Keratinocyte (primary cell): ENCODE measurements at regions not wholly inside any gene's neighbourhood (a gene's known extent, or its start where the extent isn't known, plus 50 kb on each side); places are given as distances from the start of the nearest gene placed in this dataset.

Experiments used
- DNase-seq: peaks from one replicate; pipeline ENCODE4 v3.0.0-alpha.2; 2011; ENCODE audit warnings: low read depth, missing footprints, low spot score
- FAIRE-seq: peaks from 2 replicates; lab custom pipeline; 2011; peaks lifted over from hg19 to GRCh38; lab: Jason Lieb, UNC
- H2AFZ ChIP-seq: 2 replicates; pipeline ENCODE4 v1.6.0; 2012; ENCODE audit warnings: low read length, control low read depth, inconsistent platforms; ENCODE audit not compliant: control insufficient read depth
- H3K27ac ChIP-seq: 2 replicates; pipeline ENCODE4 v1.5.1; 2011; ENCODE audit warnings: low read length; ENCODE audit not compliant: control insufficient read depth, insufficient read depth
- H3K27me3 ChIP-seq: 3 replicates; pipeline ENCODE4 v1.6.0; 2011; ENCODE audit warnings: low read length; ENCODE audit not compliant: control insufficient read depth, insufficient read depth; ENCODE audit errors: extremely low read depth
- H3K36me3 ChIP-seq, 2 experiments: 2 replicates in 1 of 2; 3 replicates in 1 of 2; pipeline ENCODE4 v1.5.1; 2011; ENCODE audit warnings: low read length in 2 of 2, mild to moderate bottlenecking in 1 of 2; ENCODE audit not compliant: control insufficient read depth in 2 of 2, insufficient read depth in 2 of 2; ENCODE audit errors: extremely low read depth in 1 of 2
- H3K4me1 ChIP-seq: 3 replicates; pipeline ENCODE4 v1.5.1; 2011; ENCODE audit warnings: low read length; ENCODE audit not compliant: control insufficient read depth, insufficient read depth; ENCODE audit errors: extremely low read depth
- H3K4me2 ChIP-seq: 3 replicates; pipeline ENCODE4 v1.6.0; 2011; ENCODE audit warnings: low read depth, low read length; ENCODE audit not compliant: control insufficient read depth, insufficient read depth; ENCODE audit errors: extremely low read depth
- H3K4me3 ChIP-seq, 3 experiments: fragments of 200-600 bp in 1 of 3; sonication (generic) in 1 of 3; 2 replicates in 2 of 3; 3 replicates in 1 of 3; pipeline ENCODE4 v1.5.1; 2011 to 2016; ENCODE audit warnings: low read length in 3 of 3, mild to moderate bottlenecking in 3 of 3, control low read depth in 2 of 3, inconsistent platforms in 1 of 3, low read depth in 1 of 3, mixed read lengths in 1 of 3, mixed run types in 1 of 3, moderate library complexity in 1 of 3; ENCODE audit not compliant: control insufficient read depth in 2 of 3, insufficient read depth in 2 of 3; ENCODE audit errors: extremely low read depth in 1 of 3
- H3K79me2 ChIP-seq: 2 replicates; pipeline ENCODE4 v1.6.0; 2012; ENCODE audit warnings: low read length; ENCODE audit not compliant: control insufficient read depth, insufficient read depth
- H3K9ac ChIP-seq: 3 replicates; pipeline ENCODE4 v1.6.0; 2011; ENCODE audit warnings: low read length; ENCODE audit not compliant: control insufficient read depth, insufficient read depth; ENCODE audit errors: extremely low read depth
- H3K9me1 ChIP-seq: 3 replicates; pipeline ENCODE4 v1.6.0; 2011; ENCODE audit warnings: low read length; ENCODE audit not compliant: control insufficient read depth, insufficient read depth; ENCODE audit errors: extremely low read depth
- H3K9me3 ChIP-seq: 2 replicates; pipeline ENCODE4 v1.5.1; 2012; ENCODE audit warnings: low read depth, low read length; ENCODE audit not compliant: control insufficient read depth
- H4K20me1 ChIP-seq: 3 replicates; pipeline ENCODE4 v1.6.0; 2011; ENCODE audit warnings: low read length; ENCODE audit not compliant: control insufficient read depth, insufficient read depth; ENCODE audit errors: extremely low read depth
- CTCF ChIP-seq, 3 experiments: IDR thresholded peaks in 1 of 3; conservative IDR thresholded peaks in 1 of 3; optimal IDR thresholded peaks in 1 of 3; 2 replicates in 2 of 3; 3 replicates in 1 of 3; pipeline versions ENCODE3 to v1.5.1; 2011; ENCODE audit warnings: low read length in 3 of 3, mild to moderate bottlenecking in 3 of 3, moderate library complexity in 2 of 3, control low read depth in 1 of 3, inconsistent platforms in 1 of 3; ENCODE audit not compliant: insufficient read depth in 2 of 3; ENCODE audit errors: extremely low read depth in 1 of 3
- EZH2 ChIP-seq: IDR thresholded peaks from one replicate; pipeline ENCODE4 v1.6.1; 2012; ENCODE audit warnings: inconsistent platforms, mild to moderate bottlenecking, low read length, moderate library complexity
- dilution Hi-C: fragments of 300-500 bp; cut with MboI; formaldehyde crosslinking; loops from one replicate; pipeline ENCODE4 v1.7.0; 2020; ENCODE audit warnings: low sequenced_read_pairs; ENCODE audit not compliant: extremely low pct_ligation_motif_present

DNA sequence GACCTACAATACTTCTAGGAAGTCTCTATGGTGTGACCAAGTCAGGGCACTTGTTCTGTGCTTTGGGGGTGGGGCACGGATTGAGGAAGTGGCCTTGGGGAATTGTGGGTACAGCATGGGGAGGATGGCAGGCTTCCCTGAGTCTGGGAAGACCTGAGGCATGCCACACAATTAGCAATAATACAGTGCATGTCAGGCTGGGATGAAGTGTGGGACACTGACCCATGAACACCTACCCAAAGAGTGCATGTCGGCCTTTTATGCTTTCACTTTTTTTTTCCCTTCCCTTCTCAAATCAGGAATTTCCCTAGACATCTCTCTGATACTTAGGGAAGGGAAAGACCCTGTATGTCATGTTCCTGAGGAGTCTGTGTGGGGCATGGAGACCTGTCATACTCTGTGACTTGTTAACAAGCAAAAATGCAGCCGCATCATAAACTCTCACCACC is 146.4 kb downstream of the PALM2AKAP2 start:
- FAIRE-seq (no peak), DNase-seq (no peak)
- no peaks in the 10 kb centered on the region for H3K4me1 ChIP-seq
- dilution Hi-C loops, result no loop called here
- H3K27ac ChIP-seq, result no peak overlapping the region
- no peaks in the 10 kb centered on the region for H3K9me1 ChIP-seq
- no peaks in the 10 kb centered on the region for H3K79me2 ChIP-seq
- no peaks in the 10 kb centered on the region for H4K20me1 ChIP-seq
- no peaks in the 10 kb centered on the region for H3K36me3 ChIP-seq
- no peak for TF ChIP-seq EZH2
- no peak for TF ChIP-seq CTCF (optimal IDR thresholded peaks at IDR 0.05 in 1 of 3, IDR thresholded peaks at IDR 0.05 in 1 of 3, conservative IDR thresholded peaks at IDR 0.05 in 1 of 3; ENCODE audit: extremely low read depth in 1 of 3, insufficient read depth in 2 of 3, low read length in 3 of 3)
- no peak overlapping the region for H3K4me2 ChIP-seq
- H3K9ac ChIP-seq, result no peak overlapping the region
- H3K9me3 ChIP-seq, result no peaks in the 10 kb centered on the region
- H3K27me3 ChIP-seq, result no peaks in the 10 kb centered on the region
- H3K4me3 ChIP-seq, result no peak overlapping the region
- no peak overlapping the region for H2AFZ ChIP-seq

- dilution Hi-C loops, result no loop called here
Measured at GRCh38 chr9:109931623-109932022, 151.6 kb downstream of the PALM2AKAP2 start.

More at GRCh38 chr9:109931623-109932022, 151.6 kb downstream of the PALM2AKAP2 start:
- Histone ChIP-seq H3K27me3 (no peaks in the 10 kb centered on the region), H3K9me1 (no peaks in the 10 kb centered on the region), H3K9me3 (no peaks in the 10 kb centered on the region), H3K36me3 (no peaks in the 10 kb centered on the region), H3K4me2 (no peak overlapping the region), H3K79me2 (no peaks in the 10 kb centered on the region), H4K20me1 (no peaks in the 10 kb centered on the region), H3K4me1 (no peaks in the 10 kb centered on the region), H3K9ac (no peak overlapping the region), H2AFZ (no peak overlapping the region), H3K4me3 (no peak overlapping the region), H3K27ac (no peak overlapping the region)
- FAIRE-seq, result no peak
- TF ChIP-seq EZH2 (no peak), CTCF (optimal IDR thresholded peaks at IDR 0.05 in 1 of 3, IDR thresholded peaks at IDR 0.05 in 1 of 3, conservative IDR thresholded peaks at IDR 0.05 in 1 of 3; ENCODE audit: extremely low read depth in 1 of 3, insufficient read depth in 2 of 3, low read length in 3 of 3) (no peak)
- DNase-seq, result no peak
